ENCODE measurements at regions not wholly inside any gene's neighbourhood (a gene's known extent, or its start where the extent isn't known, plus 50 kb on each side); places are given as distances from the start of the nearest gene placed in this dataset.

DNA sequence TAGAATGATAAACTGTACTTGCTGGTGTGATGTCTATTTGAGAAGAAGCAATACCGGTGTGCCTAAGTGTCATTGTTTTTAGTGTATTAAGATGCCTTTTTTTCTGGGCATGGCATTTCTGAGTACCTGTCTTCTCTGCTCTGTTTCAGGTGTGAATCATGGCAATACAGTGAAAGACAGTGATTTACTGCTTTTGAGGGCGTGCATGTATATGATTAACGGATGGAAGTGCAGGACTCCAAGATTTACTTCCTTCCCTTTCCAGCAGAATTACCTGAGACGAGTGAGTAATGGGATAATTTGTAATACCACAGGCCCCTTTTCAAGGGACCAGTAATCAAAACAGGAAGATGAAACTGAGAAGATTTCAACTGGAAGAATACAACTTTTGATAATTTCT lies 315.8 kb downstream of the SOX4 start:
- CTCF ChIA-PET, result no interaction called here
- no peak for DNase-seq
- H3K27me3 Mint-ChIP-seq, result no peaks in the 10 kb centered on the region
- intact Hi-C loops (cut with micrococcal nuclease), result no loop called here
- no peak for ATAC-seq (ENCODE audit: low read depth)
- TF ChIP-seq, protein P1, sequence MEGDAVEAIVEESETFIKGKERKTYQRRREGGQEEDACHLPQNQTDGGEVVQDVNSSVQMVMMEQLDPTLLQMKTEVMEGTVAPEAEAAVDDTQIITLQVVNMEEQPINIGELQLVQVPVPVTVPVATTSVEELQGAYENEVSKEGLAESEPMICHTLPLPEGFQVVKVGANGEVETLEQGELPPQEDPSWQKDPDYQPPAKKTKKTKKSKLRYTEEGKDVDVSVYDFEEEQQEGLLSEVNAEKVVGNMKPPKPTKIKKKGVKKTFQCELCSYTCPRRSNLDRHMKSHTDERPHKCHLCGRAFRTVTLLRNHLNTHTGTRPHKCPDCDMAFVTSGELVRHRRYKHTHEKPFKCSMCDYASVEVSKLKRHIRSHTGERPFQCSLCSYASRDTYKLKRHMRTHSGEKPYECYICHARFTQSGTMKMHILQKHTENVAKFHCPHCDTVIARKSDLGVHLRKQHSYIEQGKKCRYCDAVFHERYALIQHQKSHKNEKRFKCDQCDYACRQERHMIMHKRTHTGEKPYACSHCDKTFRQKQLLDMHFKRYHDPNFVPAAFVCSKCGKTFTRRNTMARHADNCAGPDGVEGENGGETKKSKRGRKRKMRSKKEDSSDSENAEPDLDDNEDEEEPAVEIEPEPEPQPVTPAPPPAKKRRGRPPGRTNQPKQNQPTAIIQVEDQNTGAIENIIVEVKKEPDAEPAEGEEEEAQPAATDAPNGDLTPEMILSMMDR (IDR thresholded peaks at IDR 0.05), result no peak
- H3K27ac Mint-ChIP-seq, result no peak overlapping the region
- POLR2A ChIA-PET, result no interaction called here
- no peak overlapping the region for H3K4me3 Mint-ChIP-seq
- no peaks in the 10 kb centered on the region for H3K36me3 Mint-ChIP-seq (ENCODE audit: low read depth)
- H3K9me3 Mint-ChIP-seq, result no peaks in the 10 kb centered on the region
- H3K4me1 Mint-ChIP-seq, result no peaks in the 10 kb centered on the region

DNA sequence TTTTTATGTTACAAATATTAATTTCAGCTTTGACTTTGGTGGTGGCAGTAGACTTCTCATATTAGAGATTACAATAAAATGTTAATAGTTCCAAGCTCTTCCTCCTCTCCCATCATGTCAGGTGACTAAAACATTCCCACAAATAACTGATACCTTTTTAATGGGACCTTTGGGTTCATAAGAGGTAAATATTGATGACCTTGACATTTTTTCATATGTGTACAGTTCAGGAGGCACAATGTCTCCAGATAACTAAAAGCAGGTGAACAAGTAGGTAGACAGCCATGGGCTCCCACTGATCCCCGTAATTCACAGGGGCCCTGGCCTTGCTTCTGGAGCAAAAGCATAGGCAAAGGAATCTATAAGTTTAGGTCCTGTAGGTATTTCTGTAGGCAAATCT lies 317.7 kb downstream of the SOX4 start:
- DNase-seq, result no peak
- no peak for ATAC-seq (ENCODE audit: low read depth)
- Mint-ChIP-seq H3K36me3 (ENCODE audit: low read depth) (no peaks in the 10 kb centered on the region), H3K4me1 (peaks cover 3% of the 10 kb centered on the region), H3K4me3 (no peak overlapping the region), H3K27ac (no peak overlapping the region), H3K9me3 (no peaks in the 10 kb centered on the region), H3K27me3 (no peaks in the 10 kb centered on the region)
- ChIA-PET CTCF (no interaction called here), POLR2A (no interaction called here)
- intact Hi-C loops (cut with micrococcal nuclease), result no loop called here
- TF ChIP-seq, protein P1 (IDR thresholded peaks at IDR 0.05), result no peak

DNA sequence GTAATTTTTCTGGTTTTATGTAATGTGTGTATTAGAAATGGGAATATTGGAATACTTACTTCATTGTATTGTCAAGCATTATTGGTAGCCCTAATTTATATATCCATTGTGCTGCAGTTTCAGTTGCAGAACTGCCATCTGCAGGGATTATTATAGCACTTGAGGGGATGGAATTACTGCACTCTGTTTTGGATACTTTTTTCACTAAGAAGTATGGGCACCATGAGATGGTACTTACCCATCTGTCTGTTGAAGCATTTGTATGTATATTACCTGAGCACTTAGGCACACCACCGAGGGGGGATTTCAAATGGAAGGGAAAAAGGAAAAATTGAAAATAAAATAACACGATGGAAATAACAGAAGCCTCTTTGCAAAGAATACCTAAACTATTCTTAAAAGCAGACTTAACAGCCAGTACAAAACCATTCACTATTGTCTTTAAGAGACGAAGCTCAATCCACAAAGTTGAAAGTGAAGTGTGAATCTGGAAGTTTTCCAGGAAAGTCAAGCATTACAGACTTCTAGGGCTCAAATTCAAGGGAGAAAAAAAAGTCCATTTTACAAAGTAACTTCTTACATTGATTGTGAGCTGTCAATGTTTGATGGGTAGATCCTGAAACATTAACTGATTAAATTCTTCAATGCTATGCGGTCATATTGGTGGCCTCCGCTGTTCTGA lies 318.7 kb downstream of the SOX4 start:
- DNase-seq, result no peak
- TF ChIP-seq, protein P1 (IDR thresholded peaks at IDR 0.05), result no peak
- no peak for ATAC-seq (ENCODE audit: low read depth)
- Mint-ChIP-seq H3K9me3 (no peaks in the 10 kb centered on the region), H3K4me1 (peaks cover 3% of the 10 kb centered on the region), H3K27ac (no peak overlapping the region), H3K4me3 (no peak overlapping the region), H3K36me3 (ENCODE audit: low read depth) (no peaks in the 10 kb centered on the region), H3K27me3 (no peaks in the 10 kb centered on the region)
- CTCF ChIA-PET, result no interaction called here
- POLR2A ChIA-PET, result no interaction called here
- intact Hi-C loops (cut with micrococcal nuclease), result no loop called here

DNA sequence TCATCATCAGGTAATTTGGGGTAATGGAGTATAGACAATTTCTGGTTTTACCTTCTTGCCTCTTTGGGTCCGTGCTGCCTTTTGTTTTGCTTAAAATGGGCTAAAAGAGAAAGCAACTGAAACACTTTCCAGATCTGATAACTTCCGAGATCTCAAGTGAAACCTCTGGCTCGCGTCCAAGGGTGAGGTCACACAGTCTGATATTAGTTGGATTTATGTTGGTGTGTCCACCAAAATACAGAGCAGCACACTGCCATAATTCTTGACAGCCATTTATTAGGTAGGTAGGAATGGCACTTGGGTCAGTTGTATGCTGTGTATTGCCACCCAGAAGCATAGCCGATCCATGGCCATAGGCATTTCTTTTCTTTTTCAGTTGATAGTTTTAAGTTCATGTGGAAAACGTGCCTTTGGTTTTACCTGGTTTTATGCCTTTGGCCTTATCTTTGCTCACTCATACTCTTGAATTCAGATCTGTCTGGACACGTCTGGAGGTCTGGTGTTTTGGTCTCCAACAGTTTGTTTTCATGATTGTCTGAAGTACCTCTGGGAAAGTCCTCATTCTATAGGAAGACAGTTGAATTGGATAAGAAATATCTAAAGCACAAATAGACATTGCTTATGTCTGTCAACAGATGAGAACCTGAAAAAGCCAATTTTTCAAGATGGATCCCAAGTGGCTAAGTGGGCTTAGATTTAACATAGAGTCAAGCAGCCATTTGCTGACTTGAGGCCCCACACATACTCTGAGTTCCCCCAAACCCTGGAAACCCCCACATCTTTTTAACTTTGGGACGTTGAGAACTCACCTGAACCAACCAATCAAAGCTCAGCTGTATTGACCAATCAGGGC lies 320.8 kb downstream of the SOX4 start:
- ChIA-PET CTCF (no interaction called here), POLR2A (no interaction called here)
- Mint-ChIP-seq H3K27me3 (no peaks in the 10 kb centered on the region), H3K4me1 (peaks cover 3% of the 10 kb centered on the region), H3K36me3 (ENCODE audit: low read depth) (no peaks in the 10 kb centered on the region), H3K27ac (no peak overlapping the region), H3K4me3 (no peak overlapping the region), H3K9me3 (no peaks in the 10 kb centered on the region)
- DNase-seq (no peak), ATAC-seq (ENCODE audit: low read depth) (no peak)
- TF ChIP-seq, protein P1 (IDR thresholded peaks at IDR 0.05), result no peak
- intact Hi-C loops (cut with micrococcal nuclease), result no loop called here

DNA sequence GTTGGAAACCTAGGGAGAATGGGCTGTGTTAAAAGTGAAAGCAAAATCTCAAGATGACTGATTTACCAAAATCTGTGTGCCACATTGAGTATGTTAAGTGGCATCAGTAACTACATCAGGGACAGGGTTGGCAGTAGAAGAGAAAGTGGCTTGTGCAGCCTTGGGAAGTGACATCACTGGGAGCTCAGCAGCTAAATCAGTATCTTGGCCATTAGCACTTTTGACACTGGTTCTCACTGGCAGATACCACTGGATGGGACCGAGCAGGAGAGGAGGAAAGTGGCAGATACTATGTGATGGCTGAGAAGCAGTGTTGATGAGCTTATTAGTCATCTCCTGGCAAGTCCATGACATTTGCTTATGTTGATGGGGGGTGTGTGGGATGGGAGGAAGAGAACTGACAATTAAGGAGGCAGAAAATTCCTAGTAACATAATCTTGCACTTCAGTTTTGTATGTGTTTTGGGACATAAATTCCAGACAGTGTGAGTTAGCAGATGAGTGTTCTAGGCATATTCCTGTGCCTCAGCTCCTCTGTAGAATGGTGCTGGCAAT lies 322.2 kb downstream of the SOX4 start:
- ChIA-PET CTCF (no interaction called here), POLR2A (no interaction called here)
- no peaks in the 10 kb centered on the region for H3K27me3 Mint-ChIP-seq
- DNase-seq (no peak), ATAC-seq (ENCODE audit: low read depth) (no peak)
- intact Hi-C loops (cut with micrococcal nuclease), result no loop called here
- TF ChIP-seq, protein P1 (IDR thresholded peaks at IDR 0.05), result no peak
- H3K36me3 Mint-ChIP-seq (ENCODE audit: low read depth), result no peaks in the 10 kb centered on the region
- H3K4me3 Mint-ChIP-seq, result no peak overlapping the region
- H3K4me1 Mint-ChIP-seq, result peaks cover 3% of the 10 kb centered on the region
- H3K27ac Mint-ChIP-seq, result no peak overlapping the region
- no peaks in the 10 kb centered on the region for H3K9me3 Mint-ChIP-seq

Data from activated B cell treated with CpG ODN at 0.5 μM for 24 hours (primary cell).